Stimulated activated CD4-positive, alpha-beta T cell treated with anti-CD3 and anti-CD28 coated beads, Interleukin-2, amount 100 ng/mL, for 24 hours (primary cell): ENCODE measurements at regions not wholly inside any gene's neighbourhood (a gene's known extent, or its start where the extent isn't known, plus 50 kb on each side); places are given as distances from the start of the nearest gene placed in this dataset.

Experiments
- DNase-seq, 2 donors: peaks; one replicate each; pipeline ENCODE4 v3.0.0-alpha.2; 2020

DNA sequence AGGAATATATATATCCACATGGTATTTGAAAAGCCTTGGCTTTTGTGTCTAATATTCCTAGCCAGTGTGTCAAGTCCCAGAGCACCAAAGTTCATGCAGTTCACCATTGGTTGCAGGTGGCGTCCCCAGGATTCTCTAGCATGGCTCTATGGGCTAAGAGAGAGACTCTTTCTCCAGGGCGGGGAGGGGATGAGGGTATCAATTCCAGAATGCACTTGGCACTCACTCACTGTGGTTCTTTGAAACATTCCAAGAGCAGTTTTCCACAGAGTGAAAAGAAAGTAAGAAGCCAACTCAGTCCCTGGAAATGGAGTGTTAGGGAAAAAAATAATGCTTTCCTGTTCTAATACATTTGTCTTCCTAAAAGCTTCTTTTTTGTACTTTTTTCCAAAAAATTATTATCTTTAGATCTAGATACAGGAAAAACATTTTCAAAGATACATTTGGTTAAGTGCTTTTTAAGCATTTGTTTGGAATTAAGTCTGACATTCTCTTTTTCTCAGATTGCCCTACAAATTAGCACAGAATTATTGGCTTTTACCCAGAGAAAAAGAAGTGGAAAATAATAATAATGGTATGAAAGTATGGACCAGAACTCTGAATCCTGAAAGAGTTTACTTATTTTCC is 239.9 kb downstream of the PAX3 start:
- no peak for DNase-seq

GRCh38 chr2:222057347-222058073 is 241.3 kb downstream of the PAX3 start:
- DNase-seq = no peak

DNA sequence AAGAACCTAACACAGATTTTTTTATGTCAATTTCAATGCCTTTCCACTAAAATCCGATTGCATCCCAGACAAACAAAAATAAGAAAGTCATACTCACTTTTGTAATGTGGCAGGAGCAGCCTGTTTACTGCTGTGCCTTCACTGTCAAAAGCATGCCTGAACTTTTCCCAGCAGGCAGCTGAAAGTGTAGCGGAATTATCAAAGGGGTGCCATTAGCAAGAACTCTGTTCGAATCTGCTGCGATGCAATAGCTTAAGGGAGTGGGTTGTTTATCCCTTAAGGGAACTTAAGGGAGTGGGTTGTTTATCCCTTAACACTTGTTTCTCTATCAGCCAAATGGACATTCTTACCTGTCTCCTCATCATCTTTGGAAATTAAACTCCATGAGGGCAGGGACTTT is 243.5 kb downstream of the PAX3 start:
- DNase-seq = no peak

DNA sequence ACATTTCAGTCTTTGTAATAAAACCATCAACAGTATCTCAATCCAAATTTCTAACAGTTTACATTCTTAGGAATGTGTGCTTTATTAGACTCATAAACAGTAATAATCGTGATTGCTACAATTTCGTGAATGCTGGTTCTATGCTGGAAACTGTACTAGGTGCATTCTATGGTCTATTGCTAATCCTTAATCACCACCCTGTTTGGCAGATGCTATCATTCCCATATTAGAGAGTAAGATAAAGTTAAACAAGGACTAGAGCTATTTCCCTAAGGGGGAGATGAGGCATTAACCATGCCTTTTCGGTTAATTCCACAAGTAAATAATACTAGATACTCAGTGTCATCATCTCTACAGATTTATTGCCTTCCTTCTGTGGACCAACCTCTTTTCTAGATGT is 244.0 kb downstream of the PAX3 start:
- DNase-seq = no peak

DNA sequence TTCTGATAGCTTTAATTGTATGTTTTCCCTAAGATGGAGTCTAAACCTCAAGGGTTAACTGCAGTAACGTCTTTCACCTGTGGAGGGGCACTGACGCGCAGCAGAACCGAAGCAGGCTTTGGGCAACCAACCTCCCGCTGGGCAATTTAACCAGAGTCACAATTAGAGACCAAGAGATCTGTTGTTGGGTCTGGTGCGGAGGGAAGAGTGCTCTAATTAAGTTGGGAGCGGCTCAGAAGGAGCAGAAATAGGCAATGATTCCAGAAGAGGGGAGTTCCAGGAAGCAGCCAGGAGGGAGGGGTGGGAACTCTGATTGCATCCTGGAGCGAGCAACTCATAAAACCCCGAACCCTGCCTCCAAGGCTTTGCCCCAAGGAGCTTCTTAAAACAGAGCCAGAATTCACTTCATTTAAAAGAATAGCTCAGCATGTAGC is 245.8 kb downstream of the PAX3 start:
- DNase-seq = peak in 1 of 2 donors; percentile 2

DNA sequence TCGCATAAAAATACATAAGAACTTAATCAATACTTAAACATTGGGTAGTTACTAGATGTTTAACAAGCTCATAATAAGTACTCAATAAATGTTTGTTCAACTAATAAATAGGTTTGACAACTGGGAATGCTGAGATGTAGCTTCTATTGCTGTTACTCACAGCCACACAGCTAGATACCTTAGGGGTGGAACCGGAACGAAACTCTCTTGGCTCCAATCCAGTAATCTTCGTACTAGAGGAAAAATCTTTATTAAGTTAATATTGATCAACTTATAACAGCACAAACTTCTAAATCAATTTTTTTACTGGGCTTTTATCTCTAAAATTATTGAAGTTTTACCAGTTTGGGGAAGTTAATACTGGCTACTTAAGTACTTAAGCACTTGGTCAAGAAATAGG is 247.8 kb downstream of the PAX3 start:
- DNase-seq = no peak

GRCh38 chr2:222049946-222050345 is 248.9 kb downstream of the PAX3 start:
- DNase-seq = no peak

DNA sequence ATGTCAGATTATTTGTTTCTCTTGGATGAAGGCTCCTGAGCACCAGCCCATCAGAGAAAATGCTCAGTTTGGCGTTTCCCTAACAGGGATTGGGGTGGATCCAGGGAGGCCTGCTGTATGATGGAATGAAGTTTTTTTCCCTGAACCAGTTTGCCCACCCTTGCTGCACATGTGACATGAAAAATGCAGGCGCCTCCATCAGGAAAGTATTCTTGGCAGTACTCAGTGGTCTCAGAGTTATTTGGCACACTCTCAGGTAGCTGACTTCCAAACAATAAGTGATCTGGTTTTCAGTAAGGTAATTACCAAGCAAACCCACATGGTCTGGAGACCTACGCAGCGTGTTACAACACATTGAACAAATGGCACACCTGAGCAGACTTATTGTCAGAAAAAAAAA is 254.9 kb downstream of the PAX3 start:
- DNase-seq = no peak

DNA sequence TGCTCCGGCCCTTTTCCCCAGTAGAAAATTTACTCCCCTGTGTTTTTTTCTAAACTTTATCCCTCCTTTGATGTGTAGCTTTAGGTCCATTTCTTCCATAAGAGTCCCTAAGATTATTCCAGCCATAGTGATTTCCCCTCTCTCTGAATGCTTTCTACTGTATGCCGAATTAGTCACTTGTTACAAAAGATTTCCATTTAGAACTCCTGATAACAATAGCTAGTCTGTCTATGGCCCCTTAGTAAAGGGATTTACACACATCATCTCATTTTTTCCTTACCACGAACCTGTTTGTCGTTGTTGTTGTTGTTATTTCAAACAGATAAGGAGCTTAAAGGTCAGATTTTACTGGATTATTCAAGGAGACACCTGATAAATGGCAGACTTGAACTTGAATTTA is 256.1 kb downstream of the PAX3 start:
- DNase-seq = no peak

- no peak for DNase-seq
These were observed 258.5 kb downstream of the PAX3 start for GRCh38 chr2:222040333-222040732.

- DNase-seq = no peak
These were observed 259.0 kb downstream of the PAX3 start for GRCh38 chr2:222039821-222040220.

GRCh38 chr2:222038067-222038802 is 260.6 kb downstream of the PAX3 start:
- DNase-seq = no peak

DNA sequence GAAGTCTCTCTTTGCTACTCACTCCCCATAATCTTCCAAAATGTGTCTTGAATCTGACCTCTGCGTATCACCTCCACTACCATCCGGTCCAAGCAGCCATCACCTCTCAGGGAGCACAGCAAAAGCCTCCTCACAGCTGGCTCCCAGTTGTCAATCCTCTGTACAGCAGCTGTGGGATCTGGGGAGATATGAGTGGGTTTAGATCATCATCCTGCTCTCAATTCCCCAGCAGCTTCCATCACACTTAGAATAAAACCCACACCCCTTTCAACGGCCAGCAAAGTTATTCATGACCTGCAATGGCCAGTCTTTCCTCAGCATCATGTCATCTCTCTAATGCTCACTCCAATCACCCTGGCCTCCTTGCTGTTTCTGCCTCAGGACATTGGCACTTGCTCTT is 261.6 kb downstream of the PAX3 start:
- DNase-seq = no peak

- no peak for DNase-seq
These were observed 264.7 kb downstream of the PAX3 start for GRCh38 chr2:222034058-222034457.

GRCh38 chr2:222033541-222033940 is 265.3 kb downstream of the PAX3 start:
- DNase-seq = no peak

GRCh38 chr2:222025881-222026271 is 272.9 kb downstream of the PAX3 start:
- DNase-seq = no peak

DNA sequence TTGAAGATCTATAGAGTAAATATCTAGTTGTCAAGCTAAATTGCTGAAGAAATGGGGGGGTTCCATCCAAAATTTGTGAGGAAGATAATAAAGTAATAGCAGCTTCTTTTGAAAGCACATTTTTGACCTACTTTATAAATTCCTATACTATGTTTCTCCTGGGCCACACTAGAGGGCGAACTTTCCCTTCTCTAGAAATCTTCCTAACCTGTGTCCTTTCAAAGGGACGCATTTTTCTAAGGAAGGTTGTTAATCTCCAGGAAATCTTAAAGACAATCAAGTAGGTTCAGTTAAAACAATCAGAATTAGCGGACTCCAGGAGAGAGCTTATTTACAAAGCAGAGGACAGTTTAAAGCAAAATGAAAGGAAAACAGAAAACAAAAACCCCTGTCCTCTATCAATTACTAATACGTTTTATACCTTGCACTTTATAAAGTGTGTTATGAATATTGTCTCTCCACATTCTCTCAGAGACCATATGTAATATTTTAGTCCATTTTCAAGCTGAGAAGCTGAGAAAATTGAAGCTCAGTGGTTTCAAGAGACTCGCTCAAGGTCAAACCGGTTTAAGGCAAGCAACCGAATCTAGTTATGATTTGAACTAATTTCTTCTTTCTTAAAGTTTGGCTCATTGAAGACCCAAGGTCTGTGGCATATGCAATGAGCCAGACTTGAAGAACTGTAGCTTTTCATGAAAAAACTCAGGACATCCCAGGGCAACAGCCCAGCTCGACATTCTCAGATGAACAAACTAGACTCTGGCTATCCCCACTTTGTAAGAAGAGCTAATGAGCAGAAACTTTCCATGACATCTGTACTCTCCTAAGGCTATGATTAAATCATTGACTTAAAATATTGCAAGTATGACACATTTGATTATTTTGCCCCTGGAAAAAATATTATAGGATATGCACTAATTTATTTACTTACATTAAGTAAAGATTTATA is 273.6 kb downstream of the PAX3 start:
- no peak for DNase-seq

DNA sequence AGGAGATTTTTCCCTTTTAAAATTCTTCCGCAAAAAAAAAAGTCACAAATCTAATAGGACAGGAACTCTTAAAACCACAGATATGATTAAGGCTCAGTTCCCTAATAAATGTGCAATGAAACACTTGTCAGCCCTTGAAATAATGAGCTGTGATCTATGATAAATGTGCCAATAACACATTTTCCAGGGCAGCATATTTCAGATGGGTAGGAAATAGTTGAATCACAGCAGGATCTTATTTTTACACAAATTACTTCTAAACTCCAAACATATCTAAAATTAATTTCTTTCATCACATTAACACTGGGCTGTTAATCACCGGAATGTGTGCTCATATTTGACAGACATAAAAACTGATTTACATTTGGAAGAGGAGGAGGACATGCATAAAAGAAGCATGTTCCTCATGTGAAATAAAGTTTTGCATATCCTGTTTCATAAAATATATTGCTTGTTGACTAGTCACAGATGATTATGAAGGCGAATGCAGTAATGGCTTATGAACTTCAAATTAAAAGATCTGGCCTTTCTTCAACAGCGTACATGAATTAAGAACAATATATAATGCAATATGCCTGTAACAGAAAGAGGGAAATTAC is 281.4 kb downstream of the PAX3 start:
- DNase-seq = no peak

DNA sequence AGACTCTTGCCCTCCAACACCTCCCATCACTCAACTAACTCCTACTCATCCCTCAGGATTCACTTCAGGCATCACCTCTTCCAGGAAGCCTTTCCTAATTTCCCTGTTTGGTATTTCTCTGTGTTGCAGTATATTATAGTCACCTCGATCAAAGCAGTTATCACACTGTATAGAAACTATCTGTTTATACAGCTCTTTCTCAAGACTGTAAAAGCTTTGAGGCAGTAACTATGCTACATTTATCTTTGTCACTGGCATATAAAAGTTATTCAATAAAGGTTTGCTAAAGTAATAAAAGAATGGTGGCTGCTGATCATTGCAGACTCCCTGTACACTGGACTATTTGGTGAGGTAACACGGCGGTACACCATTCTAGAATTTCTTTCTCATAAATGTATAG is 284.9 kb downstream of the PAX3 start:
- DNase-seq = no peak

DNA sequence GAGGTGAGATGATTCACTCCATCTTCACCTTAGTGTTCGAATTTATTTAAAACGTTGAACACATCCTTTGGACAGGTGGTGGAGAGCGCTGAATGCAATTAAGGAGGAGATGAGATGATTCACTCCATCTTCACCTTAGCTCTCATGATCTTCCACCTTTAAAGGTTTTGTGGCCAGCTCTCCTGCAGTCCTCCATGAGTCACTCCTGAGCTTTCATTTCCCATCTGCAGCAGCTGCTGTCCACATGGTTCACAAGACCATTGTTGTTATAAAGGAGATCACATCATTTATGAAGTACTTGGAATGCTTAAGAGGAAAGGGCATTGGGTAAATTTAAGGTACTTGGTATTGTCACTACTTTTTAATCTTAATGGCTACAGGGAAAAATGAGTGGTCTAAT is 298.5 kb downstream of the PAX3 start:
- DNase-seq = no peak

GRCh38 chr2:221999717-222000116 is 299.1 kb downstream of the PAX3 start:
- no peak for DNase-seq

- no peak for DNase-seq
These were observed 299.6 kb downstream of the PAX3 start for GRCh38 chr2:221999166-221999565.

- DNase-seq = no peak
These were observed 301.1 kb downstream of the PAX3 start for GRCh38 chr2:221997683-221998082.
